ENCODE measurements at regions not wholly inside any gene's neighbourhood (a gene's known extent, or its start where the extent isn't known, plus 50 kb on each side); places are given as distances from the start of the nearest gene placed in this dataset.

GRCh38 chr14:101330416-101331140 lies 230.7 kb upstream of the DIO3 start:
- no peaks in the 10 kb centered on the region; the same call in 1 of the 2 replicates for H3K9me3 ChIP-seq (ENCODE audit: control insufficient read depth, insufficient read depth, low read length)
- no peak overlapping the region for H2BK5ac ChIP-seq (ENCODE audit: low read depth, low read length, poor library complexity, severe bottlenecking)
- no peak overlapping the region for H2AK9ac ChIP-seq (replicated peaks; ENCODE audit: low read depth, low read length, poor library complexity)
- no peak for ATAC-seq (ENCODE audit: low read depth)
- no peak overlapping the region for H3K4me3 ChIP-seq (ENCODE audit: insufficient read depth, low read depth, low read length)
- H3K4me1 ChIP-seq (ENCODE audit: control insufficient read depth, insufficient read depth, low read length): no peaks in the 10 kb centered on the region
- H3K14ac ChIP-seq (replicated peaks; ENCODE audit: low read depth, low read length): no peak overlapping the region
- ChIA-PET POLR2A (ENCODE audit: unreplicated experiment) (no interaction called here), CTCF (no interaction called here)
- DNase-seq: no peak
- H3K9me1 ChIP-seq (ENCODE audit: insufficient read depth, low read length): no peaks in the 10 kb centered on the region
- TF ChIP-seq ELK1 (IDR thresholded peaks at IDR 0.05; ENCODE audit: borderline replicate concordance, low read depth, low read length) (no peak), RAD21 (IDR thresholded peaks at IDR 0.05; ENCODE audit: low read length) (no peak), RCOR1 (IDR thresholded peaks at IDR 0.05; ENCODE audit: insufficient replicate concordance, low read length) (no peak), POLR2A (IDR thresholded peaks at IDR 0.05; ENCODE audit: low read depth, low read length) (no peak), MAFK (IDR thresholded peaks at IDR 0.05; ENCODE audit: low read depth, low read length) (no peak), RFX5 (IDR thresholded peaks at IDR 0.05; ENCODE audit: low read depth, low read length) (no peak), SMC3 (IDR thresholded peaks at IDR 0.05; ENCODE audit: low read depth, low read length) (no peak), FOS (IDR thresholded peaks at IDR 0.05; ENCODE audit: low read depth, low read length) (no peak), MAZ (IDR thresholded peaks at IDR 0.05; ENCODE audit: borderline replicate concordance, low read depth, low read length) (no peak), MXI1 (IDR thresholded peaks at IDR 0.05; ENCODE audit: borderline replicate concordance, low read depth, low read length) (no peak), USF2 (IDR thresholded peaks at IDR 0.05; ENCODE audit: low read depth, low read length) (no peak), BHLHE40 (IDR thresholded peaks at IDR 0.05; ENCODE audit: low read depth, low read length) (no peak), CHD1 (IDR thresholded peaks at IDR 0.05; ENCODE audit: low read depth, low read length) (no peak), CEBPB (IDR thresholded peaks at IDR 0.05; ENCODE audit: low read depth, low read length) (no peak), CTCF (conservative IDR thresholded peaks at IDR 0.05; ENCODE audit: low read depth, low read length) (no peak), NFE2L2 (IDR thresholded peaks at IDR 0.05; ENCODE audit: low read depth, low read length) (no peak)
- H4K5ac ChIP-seq (ENCODE audit: low read depth, low read length): no peak overlapping the region
- in situ Hi-C loops (cut with MboI; ENCODE audit: low sequenced_read_pairs): no loop called here
- no peaks in the 10 kb centered on the region for H3K36me3 ChIP-seq (ENCODE audit: control insufficient read depth, insufficient read depth, low read length)
- no TSS peak for BruUV-seq (replicated peaks)
- H3K18ac ChIP-seq (ENCODE audit: low read depth, low read length): no peak overlapping the region
- no peak overlapping the region for H3K4me2 ChIP-seq (ENCODE audit: low read depth, low read length)
- H4K91ac ChIP-seq (ENCODE audit: insufficient read depth, low read depth, low read length): no peak overlapping the region
- H4K8ac ChIP-seq (ENCODE audit: low read depth in 2 of 2, low read length in 2 of 2): no peak overlapping the region
- no peak overlapping the region for H2BK120ac ChIP-seq (ENCODE audit: low read depth, low read length)
- 66% methylated on average over 6 of the region's 22 CpGs; no CpG with 5 or more reads in 1 of the 2 experiments for WGBS, 2 experiments (ENCODE audit: extremely low coverage in 2 of 2, insufficient read length in 1 of 2)
- no peak overlapping the region for H3K56ac ChIP-seq (ENCODE audit: extremely low read depth, insufficient read depth, low read length)
- dilution Hi-C loops (cut with HindIII; ENCODE audit: low sequenced_read_pairs, unreplicated experiment): no loop called here
- H3K79me1 ChIP-seq (ENCODE audit: low read depth in 1 of 2, low read length in 2 of 2): no peaks in the 10 kb centered on the region
- H3K9ac ChIP-seq (ENCODE audit: low read depth, low read length): no peak overlapping the region
- H3K4ac ChIP-seq (ENCODE audit: low read depth, low read length): no peak overlapping the region
- no peak overlapping the region for H2AFZ ChIP-seq (replicated peaks; ENCODE audit: low read length, poor library complexity)
- intact Hi-C loops (cut with micrococcal nuclease): no loop called here
- H2BK20ac ChIP-seq (ENCODE audit: low read depth, low read length): no peak overlapping the region
- H3K27me3 ChIP-seq (ENCODE audit: control insufficient read depth, insufficient read depth, low read length): peaks cover 6% of the 10 kb centered on the region; the same call in 1 of the 2 replicates
- no peak overlapping the region for H2AK5ac ChIP-seq (ENCODE audit: low read depth, low read length)
- no peak overlapping the region for H3K27ac ChIP-seq (ENCODE audit: insufficient read depth, low read length)
- H4K20me1 ChIP-seq (ENCODE audit: insufficient read depth, low read length): no peaks in the 10 kb centered on the region
- no peak overlapping the region for H3K23ac ChIP-seq (ENCODE audit: low read depth, low read length)
- no peak overlapping the region for H2BK15ac ChIP-seq (ENCODE audit: low read depth, low read length)
